ENCODE measurements at regions not wholly inside any gene's neighbourhood (a gene's known extent, or its start where the extent isn't known, plus 50 kb on each side); places are given as distances from the start of the nearest gene placed in this dataset.
"Not testable (repeated sequence)": the region's sequence is repeated elsewhere in the genome, so short reads cannot be mapped to it uniquely, and the experiment has no call there.

GRCh38 chr2:71958426-71958825 lies 189.2 kb downstream of the CYP26B1 start:
- not testable (repeated sequence) for DNase-seq (ENCODE audit: low read depth in 2 of 2)

- no peak for DNase-seq (ENCODE audit: low read depth in 2 of 2)
Measured at GRCh38 chr2:71952572-71953188, 195.0 kb downstream of the CYP26B1 start.

GRCh38 chr2:71951718-71952404 lies 195.8 kb downstream of the CYP26B1 start:
- DNase-seq (ENCODE audit: low read depth in 2 of 2): no peak

- no peak for DNase-seq (ENCODE audit: low read depth in 2 of 2)
Measured at GRCh38 chr2:71951083-71951468, 196.6 kb downstream of the CYP26B1 start.

- no peak for DNase-seq (ENCODE audit: low read depth in 2 of 2)
Measured at GRCh38 chr2:71950256-71951082, 197.2 kb downstream of the CYP26B1 start.

- no peak for DNase-seq (ENCODE audit: low read depth in 2 of 2)
Measured at GRCh38 chr2:71949537-71949798, 198.2 kb downstream of the CYP26B1 start.

GRCh38 chr2:71948781-71949536 lies 198.7 kb downstream of the CYP26B1 start:
- DNase-seq (ENCODE audit: low read depth in 2 of 2): no peak

- DNase-seq (ENCODE audit: low read depth in 2 of 2): no peak
Measured at GRCh38 chr2:71947809-71948208, 199.9 kb downstream of the CYP26B1 start.

- no peak for DNase-seq (ENCODE audit: low read depth in 2 of 2)
Measured at GRCh38 chr2:71945603-71945959, 202.1 kb downstream of the CYP26B1 start.

- no peak for DNase-seq (ENCODE audit: low read depth in 2 of 2)
Measured at GRCh38 chr2:71944806-71945602, 202.7 kb downstream of the CYP26B1 start.

- DNase-seq (ENCODE audit: low read depth in 2 of 2): no peak
Measured at GRCh38 chr2:71944183-71944550, 203.5 kb downstream of the CYP26B1 start.

GRCh38 chr2:71943238-71944182 lies 204.2 kb downstream of the CYP26B1 start:
- no peak for DNase-seq (ENCODE audit: low read depth in 2 of 2)

GRCh38 chr2:71941726-71942525 lies 205.7 kb downstream of the CYP26B1 start:
- no peak for DNase-seq (ENCODE audit: low read depth in 2 of 2)

- DNase-seq (ENCODE audit: low read depth in 2 of 2): no peak
Measured at GRCh38 chr2:71940695-71941094, 207.0 kb downstream of the CYP26B1 start.

- no peak for DNase-seq (ENCODE audit: low read depth in 2 of 2)
Measured at GRCh38 chr2:71939588-71940535, 207.8 kb downstream of the CYP26B1 start.

GRCh38 chr2:71938659-71939587 lies 208.7 kb downstream of the CYP26B1 start:
- no peak for DNase-seq (ENCODE audit: low read depth in 2 of 2)

GRCh38 chr2:71938108-71938507 lies 209.6 kb downstream of the CYP26B1 start:
- no peak for DNase-seq (ENCODE audit: low read depth in 2 of 2)
